ENCODE measurements at regions not wholly inside any gene's neighbourhood (a gene's known extent, or its start where the extent isn't known, plus 50 kb on each side); places are given as distances from the start of the nearest gene placed in this dataset.

GRCh38 chr4:138404251-138404650, 162.1 kb upstream of the SLC7A11 start:
- H3K79me2 ChIP-seq (ENCODE audit: insufficient read depth) = no peaks in the 10 kb centered on the region
- peaks cover 15% of the 10 kb centered on the region; the same call in 1 of the 2 replicates for H3F3A ChIP-seq (ENCODE audit: insufficient read depth)
- H3K27ac ChIP-seq = no peak overlapping the region
- H3K27me3 ChIP-seq (replicated peaks; ENCODE audit: insufficient read depth) = no peaks in the 10 kb centered on the region
- TF ChIP-seq EZH2 (IDR thresholded peaks at IDR 0.05; ENCODE audit: insufficient read depth, poor library complexity, severe bottlenecking) (no peak), EZH2phosphoT487 (IDR thresholded peaks at IDR 0.05; ENCODE audit: insufficient read depth, low read depth) (no peak)
- DNase-seq = no peak
- in situ Hi-C loops (cut with MboI) = no loop called here
- no peaks in the 10 kb centered on the region for H3K9me2 ChIP-seq (ENCODE audit: insufficient read depth)
- H3K9ac ChIP-seq = no peak overlapping the region
- no peak overlapping the region for H2AFZ ChIP-seq
- H3K4me2 ChIP-seq (ENCODE audit: unreplicated experiment) = no peak overlapping the region
- H3K36me3 ChIP-seq (ENCODE audit: low read depth) = no peaks in the 10 kb centered on the region
- no peaks in the 10 kb centered on the region for H4K20me1 ChIP-seq (ENCODE audit: insufficient read depth)
- peaks cover 32% of the 10 kb centered on the region for H3K4me1 ChIP-seq (ENCODE audit: insufficient read depth)
- no peaks in the 10 kb centered on the region for H3K9me3 ChIP-seq (ENCODE audit: low read depth)
- no peak overlapping the region for H3K4me3 ChIP-seq

- H3K27me3 ChIP-seq (replicated peaks; ENCODE audit: insufficient read depth) = no peaks in the 10 kb centered on the region
- H3K9me3 ChIP-seq (ENCODE audit: low read depth) = no peaks in the 10 kb centered on the region
- no peaks in the 10 kb centered on the region for H4K20me1 ChIP-seq (ENCODE audit: insufficient read depth)
- H3K36me3 ChIP-seq (ENCODE audit: low read depth) = no peaks in the 10 kb centered on the region
- no peaks in the 10 kb centered on the region for H3K79me2 ChIP-seq (ENCODE audit: insufficient read depth)
- peaks cover 5% of the 10 kb centered on the region; the same call in 1 of the 2 replicates for H3F3A ChIP-seq (ENCODE audit: insufficient read depth)
- in situ Hi-C loops (cut with MboI) = no loop called here
- TF ChIP-seq EZH2 (IDR thresholded peaks at IDR 0.05; ENCODE audit: insufficient read depth, poor library complexity, severe bottlenecking) (no peak), EZH2phosphoT487 (IDR thresholded peaks at IDR 0.05; ENCODE audit: insufficient read depth, low read depth) (no peak)
- H2AFZ ChIP-seq = no peak overlapping the region
- no peak overlapping the region for H3K9ac ChIP-seq
- no peak overlapping the region for H3K27ac ChIP-seq
- H3K9me2 ChIP-seq (ENCODE audit: insufficient read depth) = no peaks in the 10 kb centered on the region
- peaks cover 22% of the 10 kb centered on the region for H3K4me1 ChIP-seq (ENCODE audit: insufficient read depth)
- no peak for DNase-seq
- H3K4me3 ChIP-seq = no peak overlapping the region
- H3K4me2 ChIP-seq (ENCODE audit: unreplicated experiment) = no peak overlapping the region
- 21% methylated on average over 3 of the region's 3 CpGs for WGBS, 2 experiments (ENCODE audit: low coverage in 1 of 2, low lambda C conversion rate in 2 of 2, missing lambda C conversion rate in 2 of 2)
These were observed 159.2 kb upstream of the SLC7A11 start for GRCh38 chr4:138401334-138401733.

- no peaks in the 10 kb centered on the region for H3F3A ChIP-seq (ENCODE audit: insufficient read depth)
- H3K27ac ChIP-seq = no peak overlapping the region
- H3K9me3 ChIP-seq (ENCODE audit: low read depth) = no peaks in the 10 kb centered on the region
- no peak overlapping the region for H3K9ac ChIP-seq
- no peak overlapping the region for H2AFZ ChIP-seq
- H3K4me3 ChIP-seq = no peak overlapping the region
- H3K27me3 ChIP-seq (replicated peaks; ENCODE audit: insufficient read depth) = no peaks in the 10 kb centered on the region
- H4K20me1 ChIP-seq (ENCODE audit: insufficient read depth) = no peaks in the 10 kb centered on the region
- DNase-seq = no peak
- H3K79me2 ChIP-seq (ENCODE audit: insufficient read depth) = no peaks in the 10 kb centered on the region
- no peaks in the 10 kb centered on the region for H3K36me3 ChIP-seq (ENCODE audit: low read depth)
- 75 to 77% methylated on average over 4 of the region's 4 CpGs for WGBS, 2 experiments (ENCODE audit: low coverage in 1 of 2, low lambda C conversion rate in 2 of 2, missing lambda C conversion rate in 2 of 2)
- H3K4me1 ChIP-seq (ENCODE audit: insufficient read depth) = peaks cover 15% of the 10 kb centered on the region
- in situ Hi-C loops (cut with MboI) = no loop called here
- no peaks in the 10 kb centered on the region for H3K9me2 ChIP-seq (ENCODE audit: insufficient read depth)
- TF ChIP-seq EZH2 (IDR thresholded peaks at IDR 0.05; ENCODE audit: insufficient read depth, poor library complexity, severe bottlenecking) = no peak
- TF ChIP-seq EZH2phosphoT487 (IDR thresholded peaks at IDR 0.05; ENCODE audit: insufficient read depth, low read depth) = no peak
- no peak overlapping the region for H3K4me2 ChIP-seq (ENCODE audit: unreplicated experiment)
These were observed 158.4 kb upstream of the SLC7A11 start for GRCh38 chr4:138400543-138400942.

GRCh38 chr4:138400066-138400465, 157.9 kb upstream of the SLC7A11 start:
- Histone ChIP-seq H3K36me3 (ENCODE audit: low read depth) (no peaks in the 10 kb centered on the region), H3F3A (ENCODE audit: insufficient read depth) (no peaks in the 10 kb centered on the region)
- in situ Hi-C loops (cut with MboI) = no loop called here

GRCh38 chr4:138399081-138399480, 156.9 kb upstream of the SLC7A11 start:
- Histone ChIP-seq H3F3A (ENCODE audit: insufficient read depth) (no peaks in the 10 kb centered on the region), H3K4me2 (ENCODE audit: unreplicated experiment) (no peak overlapping the region), H3K9ac (no peak overlapping the region), H4K20me1 (ENCODE audit: insufficient read depth) (no peaks in the 10 kb centered on the region), H3K4me1 (ENCODE audit: insufficient read depth) (0 out of 2 replicates have a peak, but pooled peaks cover 2% of the 10 kb centered on the region), H2AFZ (no peak overlapping the region), H3K9me2 (ENCODE audit: insufficient read depth) (no peaks in the 10 kb centered on the region), H3K27me3 (replicated peaks; ENCODE audit: insufficient read depth) (no peaks in the 10 kb centered on the region), H3K27ac (no peak overlapping the region), H3K36me3 (ENCODE audit: low read depth) (no peaks in the 10 kb centered on the region), H3K4me3 (no peak overlapping the region), H3K9me3 (ENCODE audit: low read depth) (no peaks in the 10 kb centered on the region), H3K79me2 (ENCODE audit: insufficient read depth) (no peaks in the 10 kb centered on the region)
- in situ Hi-C loops (cut with MboI) = no loop called here
- TF ChIP-seq EZH2 (IDR thresholded peaks at IDR 0.05; ENCODE audit: insufficient read depth, poor library complexity, severe bottlenecking) (no peak), EZH2phosphoT487 (IDR thresholded peaks at IDR 0.05; ENCODE audit: insufficient read depth, low read depth) (no peak)
- DNase-seq = no peak

More at GRCh38 chr4:138400066-138400465, 157.9 kb upstream of the SLC7A11 start:
- Histone ChIP-seq H3K27me3 (replicated peaks; ENCODE audit: insufficient read depth) (no peaks in the 10 kb centered on the region), H4K20me1 (ENCODE audit: insufficient read depth) (no peaks in the 10 kb centered on the region), H3K9ac (no peak overlapping the region), H2AFZ (no peak overlapping the region), H3K4me1 (ENCODE audit: insufficient read depth) (peaks cover 10% of the 10 kb centered on the region; the same call in 1 of the 2 replicates), H3K79me2 (ENCODE audit: insufficient read depth) (no peaks in the 10 kb centered on the region), H3K9me3 (ENCODE audit: low read depth) (no peaks in the 10 kb centered on the region), H3K4me3 (no peak overlapping the region), H3K9me2 (ENCODE audit: insufficient read depth) (no peaks in the 10 kb centered on the region), H3K27ac (no peak overlapping the region), H3K4me2 (ENCODE audit: unreplicated experiment) (no peak overlapping the region)
- no peak for DNase-seq
- TF ChIP-seq EZH2phosphoT487 (IDR thresholded peaks at IDR 0.05; ENCODE audit: insufficient read depth, low read depth) (no peak), EZH2 (IDR thresholded peaks at IDR 0.05; ENCODE audit: insufficient read depth, poor library complexity, severe bottlenecking) (no peak)

Data from GM23248 (cell line).